ENCODE measurements at regions not wholly inside any gene's neighbourhood (a gene's known extent, or its start where the extent isn't known, plus 50 kb on each side); places are given as distances from the start of the nearest gene placed in this dataset.

GRCh38 chr5:165844571-165844970 lies 2339.2 kb downstream of the MAT2B start:
- no peak for TF ChIP-seq CTCF (IDR thresholded peaks at IDR 0.05; ENCODE audit: extremely low read depth, missing control alignments)

GRCh38 chr5:165858118-165858517 lies 2352.7 kb downstream of the MAT2B start:
- no peak for DNase-seq (ENCODE audit: low spot score)
- no peak for TF ChIP-seq CTCF (IDR thresholded peaks at IDR 0.05; ENCODE audit: extremely low read depth, missing control alignments)

More at GRCh38 chr5:165844571-165844970, 2339.2 kb downstream of the MAT2B start:
- DNase-seq (ENCODE audit: low spot score): no peak

- no peak for DNase-seq (ENCODE audit: low spot score)
- TF ChIP-seq CTCF (IDR thresholded peaks at IDR 0.05; ENCODE audit: extremely low read depth, missing control alignments): no peak
These were observed 2353.8 kb downstream of the MAT2B start for GRCh38 chr5:165859251-165859650.

GRCh38 chr5:165863239-165863638 lies 2357.8 kb downstream of the MAT2B start:
- TF ChIP-seq CTCF (IDR thresholded peaks at IDR 0.05; ENCODE audit: extremely low read depth, missing control alignments): no peak

GRCh38 chr5:165871291-165871690 lies 2365.9 kb downstream of the MAT2B start:
- no peak for DNase-seq (ENCODE audit: low spot score)
- no peak for TF ChIP-seq CTCF (IDR thresholded peaks at IDR 0.05; ENCODE audit: extremely low read depth, missing control alignments)

More at GRCh38 chr5:165863239-165863638, 2357.8 kb downstream of the MAT2B start:
- DNase-seq (ENCODE audit: low spot score): no peak

- no peak for TF ChIP-seq CTCF (IDR thresholded peaks at IDR 0.05; ENCODE audit: extremely low read depth, missing control alignments)
- DNase-seq (ENCODE audit: low spot score): no peak
These were observed 2369.4 kb downstream of the MAT2B start for GRCh38 chr5:165874851-165875250.

- TF ChIP-seq CTCF (IDR thresholded peaks at IDR 0.05; ENCODE audit: extremely low read depth, missing control alignments): no peak
- DNase-seq (ENCODE audit: low spot score): no peak
These were observed 2371.1 kb downstream of the MAT2B start for GRCh38 chr5:165876538-165876937.
